HG02798 (cell line): ENCODE measurements at regions not wholly inside any gene's neighbourhood (a gene's known extent, or its start where the extent isn't known, plus 50 kb on each side); places are given as distances from the start of the nearest gene placed in this dataset.

ENCODE experiments used
- ATAC-seq: cut with Tn5 transposase; IDR thresholded peaks from one replicate; pipeline ENCODE4 v1.9.1; 2021; ENCODE audit warnings: mild to moderate bottlenecking; ENCODE audit not compliant: unreplicated experiment, poor library complexity

GRCh38 chr11:116162086-116162885 is 610.5 kb downstream of the BUD13 start:
- no peak for ATAC-seq

GRCh38 chr11:116148645-116149044 is 624.1 kb downstream of the BUD13 start:
- ATAC-seq = no peak

GRCh38 chr11:116148056-116148455 is 624.7 kb downstream of the BUD13 start:
- ATAC-seq = no peak

GRCh38 chr11:116145187-116145865 is 627.5 kb downstream of the BUD13 start:
- ATAC-seq = no peak

GRCh38 chr11:116144387-116144958 is 628.3 kb downstream of the BUD13 start:
- no peak for ATAC-seq

- no peak for ATAC-seq
These were observed 634.1 kb upstream of the CADM1 start for GRCh38 chr11:116138280-116138679.

GRCh38 chr11:116137753-116138152 is 633.5 kb upstream of the CADM1 start:
- no peak for ATAC-seq

- ATAC-seq = no peak
These were observed 632.9 kb upstream of the CADM1 start for GRCh38 chr11:116136987-116137674.

- no peak for ATAC-seq
These were observed 631.7 kb upstream of the CADM1 start for GRCh38 chr11:116135891-116136290.

GRCh38 chr11:116134450-116134849 is 630.2 kb upstream of the CADM1 start:
- no peak for ATAC-seq

- ATAC-seq = no peak
These were observed 628.2 kb upstream of the CADM1 start for GRCh38 chr11:116132273-116132978.

- ATAC-seq = no peak
These were observed 625.9 kb upstream of the CADM1 start for GRCh38 chr11:116130122-116130521.

GRCh38 chr11:116129456-116129855 is 625.2 kb upstream of the CADM1 start:
- ATAC-seq = no peak

GRCh38 chr11:116126562-116126961 is 622.3 kb upstream of the CADM1 start:
- no peak for ATAC-seq

GRCh38 chr11:116124922-116125714 is 620.9 kb upstream of the CADM1 start:
- no peak for ATAC-seq

- ATAC-seq = no peak
These were observed 619.5 kb upstream of the CADM1 start for GRCh38 chr11:116123739-116124138.

GRCh38 chr11:116122697-116123472 is 618.7 kb upstream of the CADM1 start:
- no peak for ATAC-seq

- no peak for ATAC-seq
These were observed 614.9 kb upstream of the CADM1 start for GRCh38 chr11:116119158-116119557.

GRCh38 chr11:116118138-116118470 is 613.9 kb upstream of the CADM1 start:
- ATAC-seq = no peak
